NCI-H2227 treated with DMSO at 0.1 percent for 48 hours (cell line): ENCODE measurements at regions not wholly inside any gene's neighbourhood (a gene's known extent, or its start where the extent isn't known, plus 50 kb on each side); places are given as distances from the start of the nearest gene placed in this dataset.
"Not testable (repeated sequence)": the region's sequence is repeated elsewhere in the genome, so short reads cannot be mapped to it uniquely, and the experiment has no call there.

Experiments
- DNase-seq: peaks from one replicate; lab custom pipeline; 2025; lab: John Stamatoyannopoulos, UW

- no peak for DNase-seq
Measured at GRCh38 chr17:13865650-13866049, 203.7 kb upstream of the COX10 start.

DNA sequence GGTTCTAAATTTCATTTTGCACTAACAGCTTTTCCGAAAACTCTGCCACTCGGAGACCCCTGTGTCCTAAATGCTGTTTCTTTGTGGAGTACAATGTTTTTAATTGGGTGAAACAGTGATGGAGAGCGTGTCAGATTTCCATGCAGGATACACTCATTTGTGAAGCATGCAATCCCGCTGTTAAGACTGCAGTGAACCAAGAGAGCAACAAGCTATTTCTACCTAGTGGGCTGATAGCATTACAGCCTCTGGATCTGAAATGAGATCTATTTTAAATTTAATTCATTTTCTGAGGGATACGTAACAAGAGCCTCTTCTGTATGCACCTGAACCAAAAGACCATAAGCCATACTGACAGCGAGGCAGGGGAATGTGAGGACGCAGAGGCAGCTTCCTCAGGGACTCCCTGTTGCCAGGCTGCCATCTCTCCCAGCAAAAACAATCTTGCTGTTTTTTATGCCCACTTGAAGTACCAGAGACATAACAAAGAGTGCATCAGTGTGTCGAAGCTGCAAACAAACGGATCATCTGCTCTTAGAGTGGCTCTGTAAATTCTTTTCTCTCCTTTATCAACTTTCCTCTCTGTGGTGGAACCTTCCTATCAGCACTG is 199.9 kb upstream of the COX10 start:
- no peak for DNase-seq

DNA sequence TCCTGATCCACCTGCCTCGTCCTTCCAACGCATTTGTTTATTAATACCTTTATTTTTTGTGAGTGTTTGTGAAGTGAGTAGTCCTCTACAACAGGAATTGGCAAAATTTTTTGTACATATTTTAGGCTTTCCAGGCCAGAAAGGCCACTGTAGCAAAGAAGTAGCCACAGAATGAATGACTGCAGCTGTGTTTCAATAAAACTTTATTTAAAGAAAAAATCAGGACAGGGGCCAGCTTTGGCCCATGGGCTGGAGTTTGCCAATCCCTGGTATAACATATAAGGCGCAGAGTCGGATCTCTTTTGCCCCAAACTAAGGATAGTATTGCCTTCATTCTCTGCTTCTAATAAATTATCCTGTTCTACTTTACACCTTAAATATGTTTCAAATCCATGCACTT is 198.0 kb upstream of the COX10 start:
- no peak for DNase-seq

GRCh38 chr17:13874134-13874533 is 195.2 kb upstream of the COX10 start:
- no peak for DNase-seq

DNA sequence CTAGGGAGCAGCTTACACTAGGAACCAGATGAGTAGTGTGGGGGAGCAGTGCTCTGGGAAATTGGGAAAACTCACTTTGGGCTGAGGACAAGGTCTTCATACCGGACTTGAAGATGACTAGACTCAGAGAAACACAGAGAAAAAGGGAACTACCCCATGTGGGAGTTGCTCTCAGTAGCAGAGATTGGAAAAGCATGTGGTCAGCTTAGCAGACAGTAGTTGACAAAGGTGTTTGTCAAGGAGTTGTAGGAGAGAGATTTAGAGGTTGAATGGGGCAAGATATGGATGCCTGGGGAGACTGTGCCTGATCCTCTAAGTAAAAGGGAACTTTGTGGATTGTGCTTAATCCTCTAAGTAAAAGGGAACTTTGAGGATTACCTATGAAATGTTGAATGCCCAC is 194.5 kb upstream of the COX10 start:
- DNase-seq = no peak

DNA sequence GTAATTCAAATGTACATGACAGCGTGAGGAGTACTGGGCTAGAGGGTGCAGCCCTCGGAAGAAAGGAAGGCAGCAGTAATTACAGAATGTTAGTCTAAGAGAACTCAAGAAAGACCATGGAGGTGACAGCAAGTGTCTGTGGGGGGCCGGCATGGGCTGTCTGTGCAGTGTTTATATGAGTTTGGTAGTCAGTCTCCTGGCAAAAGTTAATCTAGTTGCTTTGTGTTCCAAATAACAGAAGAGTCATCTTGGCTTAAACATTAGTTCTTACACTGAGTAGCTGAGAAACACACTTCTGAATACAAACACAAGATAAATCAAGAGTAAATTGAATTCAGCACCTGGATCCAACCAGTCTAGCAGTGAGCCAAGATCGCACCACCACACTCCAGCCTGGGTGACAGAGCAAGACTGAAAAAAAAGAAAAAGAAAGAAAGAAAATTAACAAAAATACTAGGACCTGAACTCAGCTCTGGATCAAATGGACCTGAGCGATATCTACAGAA is 189.3 kb upstream of the COX10 start:
- DNase-seq = no peak

- no peak for DNase-seq
Measured at GRCh38 chr17:13883659-13884058, 185.6 kb upstream of the COX10 start.

- no peak for DNase-seq
Measured at GRCh38 chr17:13884347-13884746, 185.0 kb upstream of the COX10 start.

GRCh38 chr17:13885550-13885949 is 183.8 kb upstream of the COX10 start:
- no peak for DNase-seq

DNA sequence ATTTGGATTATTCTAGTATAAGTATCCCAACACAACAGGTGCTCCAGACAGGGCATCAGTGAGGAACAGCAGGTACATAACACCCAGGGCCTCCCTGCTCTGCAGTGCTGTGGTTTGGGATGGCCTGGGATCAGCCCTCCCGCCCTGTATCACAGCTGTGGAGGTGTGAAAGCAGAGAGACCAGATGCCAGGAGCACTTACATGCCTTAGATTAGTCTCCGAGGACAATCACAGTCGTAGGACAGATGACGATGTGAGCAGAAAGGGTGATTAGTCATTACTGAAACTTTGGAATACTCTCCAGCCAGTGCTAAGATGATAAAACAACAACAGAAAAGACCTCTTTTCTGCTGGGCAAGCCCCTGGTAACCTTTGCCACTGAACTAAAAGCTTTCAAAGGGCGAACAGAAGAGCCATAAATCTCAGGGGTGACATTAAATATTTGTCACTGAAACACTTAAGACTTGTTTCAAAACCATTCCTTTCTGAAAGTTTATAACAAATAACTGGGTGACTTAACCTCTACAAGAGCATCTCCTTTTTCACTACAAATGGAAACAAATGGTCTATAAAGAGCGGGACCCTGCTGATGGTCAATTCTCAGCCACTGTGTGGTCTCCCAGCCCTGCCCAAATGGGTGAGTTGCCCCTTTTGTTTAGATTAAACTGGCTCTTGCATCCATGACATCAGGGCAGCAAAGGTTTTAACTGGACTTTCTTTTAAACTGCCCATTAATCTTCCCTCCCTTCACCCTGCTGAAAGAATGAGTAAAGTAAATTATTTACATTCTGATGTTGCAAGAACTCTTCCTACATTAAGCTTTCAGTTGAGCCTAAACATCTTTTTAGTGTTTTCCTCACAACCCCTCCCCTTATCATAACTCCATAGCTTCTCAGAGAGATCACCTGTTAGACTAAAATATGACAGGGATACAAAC is 183.1 kb upstream of the COX10 start:
- no peak for DNase-seq

DNA sequence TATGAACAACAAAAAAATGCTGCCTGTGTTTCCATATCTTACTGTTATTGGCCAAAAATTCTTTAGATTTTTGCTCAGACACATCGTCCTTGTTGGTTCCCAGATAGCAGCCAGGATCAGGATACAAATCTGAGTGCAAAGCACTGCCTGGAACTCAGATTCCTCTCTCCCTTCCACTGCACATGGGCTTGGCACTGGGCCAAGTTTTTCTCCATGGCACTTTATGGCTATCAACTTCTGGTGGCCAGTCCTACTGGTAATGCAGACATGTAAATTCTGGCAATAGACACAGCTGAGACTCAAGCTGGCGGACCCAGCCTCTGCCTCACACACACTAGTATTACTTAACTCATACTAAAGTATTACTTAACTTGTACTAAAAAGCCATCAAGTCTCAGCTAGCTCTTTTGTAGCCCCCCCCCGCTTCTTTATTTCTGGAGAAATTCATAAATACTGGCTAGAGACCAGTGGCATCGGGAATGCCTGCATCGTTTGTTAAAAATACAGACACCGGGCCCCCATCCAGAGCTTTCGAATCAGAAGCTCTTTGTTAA is 181.2 kb upstream of the COX10 start:
- DNase-seq = no peak

DNA sequence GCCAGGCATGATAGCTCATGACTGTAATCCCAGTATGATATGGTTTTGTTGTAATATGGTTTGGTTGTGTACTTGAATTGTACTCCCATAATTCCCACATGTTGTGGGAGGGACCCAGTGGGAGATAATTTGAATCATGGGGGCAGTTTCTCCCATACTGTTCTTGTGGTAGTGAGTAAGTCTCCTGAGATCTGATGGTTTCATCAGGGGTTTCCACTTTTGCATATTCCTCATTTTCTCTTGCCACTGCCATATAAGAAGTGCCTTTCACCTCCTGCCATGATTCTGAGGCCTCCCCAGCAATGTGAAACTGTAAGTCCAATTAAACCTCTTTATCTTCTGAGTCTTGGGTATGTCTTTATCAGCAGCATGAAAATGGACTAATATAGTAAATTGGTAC is 160.3 kb upstream of the COX10 start:
- DNase-seq = not testable (repeated sequence)

- no peak for DNase-seq
Measured at GRCh38 chr17:13909901-13910519, 159.3 kb upstream of the COX10 start.

DNA sequence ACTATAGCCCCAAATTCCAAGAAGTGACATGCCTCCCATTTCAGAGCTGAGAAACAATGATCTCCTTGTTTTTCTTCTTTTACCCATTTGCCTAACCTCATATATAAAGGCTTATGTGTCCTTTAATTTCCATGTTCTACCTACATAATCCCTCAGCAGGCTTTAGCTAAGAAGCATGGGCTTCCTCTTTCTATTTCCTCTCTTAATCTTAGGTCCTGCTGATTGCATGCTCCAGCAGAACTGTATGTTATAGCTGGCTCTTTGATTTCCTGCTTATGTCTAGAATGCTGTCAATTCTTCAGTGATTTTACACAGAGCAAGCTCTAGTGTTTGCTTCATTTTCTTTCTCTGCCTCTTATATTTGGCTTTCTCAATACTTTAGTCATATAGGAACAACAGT is 151.7 kb upstream of the COX10 start:
- DNase-seq = no peak

DNA sequence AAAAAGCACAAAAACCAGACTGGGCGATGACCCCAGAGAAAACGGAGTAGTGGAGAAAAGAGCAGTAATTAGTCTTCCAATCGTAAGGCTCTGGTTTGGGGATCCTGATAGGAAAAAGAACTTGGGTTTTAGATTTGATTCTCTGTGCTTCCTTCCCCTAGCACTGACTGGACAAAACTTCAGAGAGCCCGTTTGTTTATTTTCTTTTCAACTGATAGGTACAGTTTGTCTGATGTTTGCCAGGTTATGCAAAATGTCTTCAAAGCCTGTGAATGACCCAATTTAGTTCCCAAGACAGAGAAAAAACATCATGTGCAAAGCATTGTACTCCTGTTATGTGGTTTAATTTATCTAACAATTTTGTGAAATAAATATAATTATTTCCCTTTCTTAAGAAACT is 151.1 kb upstream of the COX10 start:
- no peak for DNase-seq

DNA sequence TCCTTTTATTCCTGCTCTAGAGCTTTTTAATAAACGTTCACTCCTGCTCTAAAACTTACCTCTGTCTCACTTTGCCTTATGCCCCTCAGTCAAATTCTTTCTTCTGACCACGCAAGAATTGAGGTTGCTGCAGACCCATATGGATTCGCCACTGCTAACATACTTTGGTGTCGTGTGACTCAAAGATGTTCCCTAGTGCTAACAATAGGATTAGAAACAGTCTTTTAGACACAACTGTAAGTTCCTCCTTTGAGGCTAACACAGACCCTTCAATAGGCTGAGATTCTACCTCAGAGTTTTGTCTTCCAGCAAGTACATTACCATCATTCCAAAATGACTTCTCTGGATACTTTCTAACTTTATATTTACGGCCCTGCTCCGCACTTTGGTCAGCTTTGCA is 149.5 kb upstream of the COX10 start:
- no peak for DNase-seq

- DNase-seq = no peak
Measured at GRCh38 chr17:13920413-13920812, 148.9 kb upstream of the COX10 start.

GRCh38 chr17:13921841-13922776 is 147.2 kb upstream of the COX10 start:
- DNase-seq = no peak

DNA sequence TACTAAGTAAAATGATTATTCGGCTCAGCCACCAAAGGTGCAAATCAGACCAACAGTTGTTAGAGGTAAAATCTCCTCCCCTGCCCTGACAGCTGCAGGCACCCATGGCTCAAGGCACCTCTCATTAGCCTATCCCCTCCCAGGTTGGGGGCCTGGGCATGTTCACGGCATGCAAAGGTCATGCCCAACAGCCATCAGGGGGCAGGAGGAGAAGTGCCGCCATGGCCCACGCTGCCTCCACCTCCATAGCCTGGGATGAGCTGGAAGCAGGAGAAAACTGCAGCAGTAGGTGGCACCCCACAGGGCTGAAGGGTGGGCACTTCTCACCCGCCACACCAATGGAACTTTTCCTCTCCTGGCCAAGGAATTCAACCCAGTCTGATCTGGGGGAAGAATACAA is 146.4 kb upstream of the COX10 start:
- DNase-seq = no peak

- no peak for DNase-seq
Measured at GRCh38 chr17:13925579-13925978, 143.7 kb upstream of the COX10 start.

DNA sequence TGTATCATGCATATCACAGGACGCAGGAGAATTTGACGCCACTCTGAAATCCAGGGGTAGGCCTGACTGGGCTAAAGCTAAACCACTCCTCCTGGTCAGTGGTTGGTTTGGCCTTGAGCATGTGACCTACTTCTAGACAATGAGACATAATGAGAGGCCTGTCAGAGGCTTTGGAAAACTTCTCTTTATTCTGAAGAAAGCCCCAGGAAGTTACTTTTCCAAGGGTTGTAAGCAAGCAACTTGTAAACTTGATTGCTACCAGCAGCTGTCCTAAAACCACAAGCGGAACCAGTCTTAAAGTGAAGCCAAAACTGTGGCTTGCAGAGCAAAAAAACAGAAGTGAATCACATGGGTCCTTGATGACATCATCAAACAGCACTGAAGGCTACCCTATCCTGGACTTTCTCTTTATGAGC is 138.2 kb upstream of the COX10 start:
- DNase-seq = no peak
